Liver (tissue), 8 donors: ENCODE measurements at regions not wholly inside any gene's neighbourhood (a gene's known extent, or its start where the extent isn't known, plus 50 kb on each side); places are given as distances from the start of the nearest gene placed in this dataset.

Source experiments
- DNase-seq: peaks from one replicate; pipeline ENCODE4 v3.0.0-alpha.2; 2017; ENCODE audit warnings: low spot score
- H3K27ac ChIP-seq, 2 donors: one replicate each; pipeline ENCODE4 v1.7.0; 2013; ENCODE audit warnings: inconsistent platforms in 2 of 2, low read length in 2 of 2, control low read depth in 1 of 2, low read depth in 1 of 2, mild to moderate bottlenecking in 1 of 2
- H3K27me3 ChIP-seq, 4 donors: one replicate each; pipeline versions ENCODE4 v1.6.1 to v1.7.0; 2013; ENCODE audit warnings: low read length in 3 of 4, inconsistent platforms in 1 of 4, mild to moderate bottlenecking in 1 of 4, moderate library complexity in 1 of 4; ENCODE audit not compliant: control insufficient read depth in 4 of 4, insufficient read depth in 4 of 4
- H3K36me3 ChIP-seq, 4 donors: one replicate each; pipeline versions ENCODE4 v1.6.1 to v1.7.0; 2013; ENCODE audit warnings: low read length in 3 of 4, mild to moderate bottlenecking in 3 of 4, low read depth in 1 of 4, moderate library complexity in 1 of 4; ENCODE audit not compliant: control insufficient read depth in 4 of 4, insufficient read depth in 3 of 4
- H3K4me1 ChIP-seq, 4 donors: one replicate each; pipeline versions ENCODE4 v1.6.1 to v1.7.0; 2013; ENCODE audit warnings: low read length in 3 of 4, mild to moderate bottlenecking in 3 of 4, moderate library complexity in 1 of 4; ENCODE audit not compliant: control insufficient read depth in 4 of 4, insufficient read depth in 4 of 4
- H3K4me3 ChIP-seq, 3 donors: one replicate each; pipeline versions ENCODE4 v1.6.1 to v1.7.0; 2013; ENCODE audit warnings: low read length in 3 of 3, control low read depth in 1 of 3, low read depth in 1 of 3, mild to moderate bottlenecking in 1 of 3
- H3K9ac ChIP-seq, 2 donors: one replicate each; pipeline ENCODE4 v1.7.0; 2013; ENCODE audit warnings: low read length in 2 of 2, mild to moderate bottlenecking in 2 of 2, moderate library complexity in 2 of 2, control low read depth in 1 of 2, low read depth in 1 of 2
- H3K9me3 ChIP-seq, 4 donors: one replicate each; pipeline versions ENCODE4 v1.6.1 to v1.7.0; 2013; ENCODE audit warnings: low read length in 3 of 4; ENCODE audit not compliant: control insufficient read depth in 4 of 4
- ATF3 ChIP-seq: IDR thresholded peaks from 2 replicates; pipeline ENCODE4 v1.6.1; 2016; ENCODE audit warnings: antibody characterized with exemption
- CTCF ChIP-seq: fragments of 150-350 bp; IDR thresholded peaks from 2 replicates; pipeline ENCODE4 v1.5.1; 2017; ENCODE audit warnings: improper control_type of control experiment, low read depth, low read length; ENCODE audit not compliant: missing input control
- EGR1 ChIP-seq, 2 donors: IDR thresholded peaks; 2 replicates each; pipeline ENCODE4 v1.6.1; 2016 to 2018; ENCODE audit warnings: antibody characterized with exemption in 2 of 2, low read depth in 2 of 2
- FOXA1 ChIP-seq: IDR thresholded peaks from 2 replicates; pipeline ENCODE4 v1.6.1; 2016; ENCODE audit warnings: antibody characterized with exemption
- FOXA2 ChIP-seq: IDR thresholded peaks from 2 replicates; pipeline ENCODE4 v1.6.1; 2016; ENCODE audit warnings: antibody characterized with exemption
- GABPA ChIP-seq, 2 donors: IDR thresholded peaks in 1 of 2; conservative IDR thresholded peaks in 1 of 2; 2 replicates each; pipeline ENCODE4 v1.6.1; 2016; ENCODE audit warnings: antibody characterized with exemption in 2 of 2, mild to moderate bottlenecking in 1 of 2, moderate library complexity in 1 of 2
- HNF4A ChIP-seq, 2 donors: conservative IDR thresholded peaks; 2 replicates each; pipeline ENCODE4 v1.6.1; 2016; ENCODE audit warnings: antibody characterized with exemption in 2 of 2, mild to moderate bottlenecking in 2 of 2
- HNF4G ChIP-seq: IDR thresholded peaks from 2 replicates; pipeline ENCODE4 v1.6.1; 2016; ENCODE audit warnings: antibody characterized with exemption
- JUND ChIP-seq, 2 donors: IDR thresholded peaks; 2 replicates each; pipeline ENCODE4 v1.6.1; 2016; ENCODE audit warnings: antibody characterized with exemption in 2 of 2
- MAX ChIP-seq: IDR thresholded peaks from 2 replicates; pipeline ENCODE4 v1.6.1; 2016; ENCODE audit warnings: antibody characterized with exemption
- RAD21 ChIP-seq, 2 donors: IDR thresholded peaks; 2 replicates each; pipeline ENCODE4 v1.6.1; 2016; ENCODE audit warnings: antibody characterized with exemption in 2 of 2, mild to moderate bottlenecking in 2 of 2
- REST ChIP-seq: IDR thresholded peaks from 2 replicates; pipeline ENCODE4 v1.6.1; 2016; ENCODE audit warnings: antibody characterized with exemption, mild to moderate bottlenecking
- RXRA ChIP-seq, 2 donors: IDR thresholded peaks; 2 replicates each; pipeline ENCODE4 v1.6.1; 2017 to 2018; ENCODE audit warnings: antibody characterized with exemption in 2 of 2, mild to moderate bottlenecking in 1 of 2
- SP1 ChIP-seq: IDR thresholded peaks from 2 replicates; pipeline ENCODE4 v1.6.1; 2018; ENCODE audit warnings: antibody characterized with exemption, mild to moderate bottlenecking
- TAF1 ChIP-seq: conservative IDR thresholded peaks from 2 replicates; pipeline ENCODE4 v1.6.1; 2016; ENCODE audit warnings: antibody characterized with exemption, mild to moderate bottlenecking
- YY1 ChIP-seq: IDR thresholded peaks from 2 replicates; pipeline ENCODE4 v1.6.1; 2016; ENCODE audit warnings: antibody characterized with exemption, mild to moderate bottlenecking
- ZBTB33 ChIP-seq: IDR thresholded peaks from 2 replicates; pipeline ENCODE4 v1.6.1; 2016; ENCODE audit warnings: antibody characterized with exemption
- WGBS: extraction: QIAGEN DNeasy Blood & Tissue Kit; methylation state at CpG from one replicate; pipeline ENCODE4 v1.1.7; 2013; 5-methylcytosine and 5-hydroxymethylcytosine counted together
- donor health status: healthy.
- donor health status: healthy.
- donor health status: healthy.
- donor health status: healthy.
- donor health status: healthy.

- no peak for TF ChIP-seq TAF1
Observed at GRCh38 chr1:23620605-23621004, 61.3 kb upstream of the ID3 start (continued).

- no peak overlapping the region for H3K27ac ChIP-seq
- peaks cover 0 to 12% (median 4%) of the 10 kb centered on the region in 4 donors for H3K27me3 ChIP-seq
- H3K4me1 ChIP-seq: peaks cover 0 to 7% (median 4%) of the 10 kb centered on the region in 4 donors
- H3K4me3 ChIP-seq: peak overlapping the region in 1 of 3 donors; percentile 35
- H3K36me3 ChIP-seq: no peaks in the 10 kb centered on the region
- no peak for TF ChIP-seq YY1
- no peak for TF ChIP-seq SP1
- TF ChIP-seq EGR1 (IDR thresholded peaks at IDR 0.05; ENCODE audit: low read depth in 2 of 2): no peak
- TF ChIP-seq HNF4A (conservative IDR thresholded peaks at IDR 0.05): no peak
- TF ChIP-seq MAX: no peak
- WGBS: 8% methylated on average over 58 of the region's 58 CpGs
- no peak for DNase-seq
- H3K9ac ChIP-seq: no peak overlapping the region
- no peaks in the 10 kb centered on the region for H3K9me3 ChIP-seq
Observed at GRCh38 chr1:23619299-23620188, 60.2 kb upstream of the ID3 start.

- Histone ChIP-seq H3K27ac (no peak overlapping the region), H3K27me3 (peaks cover 0 to 12% (median 4%) of the 10 kb centered on the region in 4 donors), H3K4me1 (peaks cover 0 to 7% (median 4%) of the 10 kb centered on the region in 4 donors), H3K9me3 (no peaks in the 10 kb centered on the region), H3K36me3 (no peaks in the 10 kb centered on the region), H3K4me3 (no peak overlapping the region), H3K9ac (no peak overlapping the region)
- 82% methylated on average over 7 of the region's 7 CpGs for WGBS
- DNase-seq: no peak
- TF ChIP-seq REST: no peak
- TF ChIP-seq HNF4A (conservative IDR thresholded peaks at IDR 0.05): no peak
- no peak for TF ChIP-seq ZBTB33
- no peak for TF ChIP-seq GABPA (IDR thresholded peaks at IDR 0.05 in 1 of 2, conservative IDR thresholded peaks at IDR 0.05 in 1 of 2)
- no peak for TF ChIP-seq CTCF
- TF ChIP-seq TAF1: no peak
- TF ChIP-seq YY1: no peak
- no peak for TF ChIP-seq RAD21 (IDR thresholded peaks at IDR 0.05)
- TF ChIP-seq SP1: no peak
- no peak for TF ChIP-seq RXRA (IDR thresholded peaks at IDR 0.05)
- TF ChIP-seq JUND (IDR thresholded peaks at IDR 0.05): no peak
- no peak for TF ChIP-seq FOXA1
- no peak for TF ChIP-seq HNF4G
- TF ChIP-seq EGR1 (IDR thresholded peaks at IDR 0.05; ENCODE audit: low read depth in 2 of 2): no peak
- no peak for TF ChIP-seq ATF3
- TF ChIP-seq FOXA2: no peak
Observed at GRCh38 chr1:23618586-23619083, 59.3 kb upstream of the ID3 start.
